ENCODE measurements at regions not wholly inside any gene's neighbourhood (a gene's known extent, or its start where the extent isn't known, plus 50 kb on each side); places are given as distances from the start of the nearest gene placed in this dataset.

DNA sequence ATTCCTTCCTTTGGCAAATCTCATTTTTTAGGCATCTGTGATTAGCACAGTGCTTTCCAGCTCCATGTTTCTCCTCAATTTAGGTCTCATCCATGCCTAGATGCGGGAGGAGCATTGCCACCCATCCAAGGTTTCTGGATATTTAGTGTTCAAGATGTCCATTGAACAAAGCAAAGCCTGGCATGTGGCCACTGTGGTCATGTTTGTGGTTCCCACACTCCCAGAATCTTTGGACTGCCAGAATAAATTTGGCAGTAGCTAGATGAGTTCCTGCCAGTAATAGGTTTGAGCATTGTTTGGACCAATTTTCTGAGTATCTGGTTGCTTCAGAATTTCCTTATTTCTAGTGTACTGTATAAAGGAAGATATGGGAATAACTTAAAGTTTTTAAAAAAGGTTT, 1124.1 kb downstream of the ADGRL3 start:
- DNase-seq: no peak
- TF ChIP-seq, protein P1, sequence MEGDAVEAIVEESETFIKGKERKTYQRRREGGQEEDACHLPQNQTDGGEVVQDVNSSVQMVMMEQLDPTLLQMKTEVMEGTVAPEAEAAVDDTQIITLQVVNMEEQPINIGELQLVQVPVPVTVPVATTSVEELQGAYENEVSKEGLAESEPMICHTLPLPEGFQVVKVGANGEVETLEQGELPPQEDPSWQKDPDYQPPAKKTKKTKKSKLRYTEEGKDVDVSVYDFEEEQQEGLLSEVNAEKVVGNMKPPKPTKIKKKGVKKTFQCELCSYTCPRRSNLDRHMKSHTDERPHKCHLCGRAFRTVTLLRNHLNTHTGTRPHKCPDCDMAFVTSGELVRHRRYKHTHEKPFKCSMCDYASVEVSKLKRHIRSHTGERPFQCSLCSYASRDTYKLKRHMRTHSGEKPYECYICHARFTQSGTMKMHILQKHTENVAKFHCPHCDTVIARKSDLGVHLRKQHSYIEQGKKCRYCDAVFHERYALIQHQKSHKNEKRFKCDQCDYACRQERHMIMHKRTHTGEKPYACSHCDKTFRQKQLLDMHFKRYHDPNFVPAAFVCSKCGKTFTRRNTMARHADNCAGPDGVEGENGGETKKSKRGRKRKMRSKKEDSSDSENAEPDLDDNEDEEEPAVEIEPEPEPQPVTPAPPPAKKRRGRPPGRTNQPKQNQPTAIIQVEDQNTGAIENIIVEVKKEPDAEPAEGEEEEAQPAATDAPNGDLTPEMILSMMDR (IDR thresholded peaks at IDR 0.05; ENCODE audit: low read depth, low read length): no peak
- H3K27ac ChIP-seq: no peak overlapping the region
- H3K4me3 ChIP-seq (ENCODE audit: low read depth, low read length): no peak overlapping the region
- H3K27me3 ChIP-seq (ENCODE audit: insufficient read depth, low read depth, severe bottlenecking): no peaks in the 10 kb centered on the region
- no peaks in the 10 kb centered on the region for H3K36me3 ChIP-seq
- H3K9me3 ChIP-seq (ENCODE audit: severe bottlenecking): no peaks in the 10 kb centered on the region

DNA sequence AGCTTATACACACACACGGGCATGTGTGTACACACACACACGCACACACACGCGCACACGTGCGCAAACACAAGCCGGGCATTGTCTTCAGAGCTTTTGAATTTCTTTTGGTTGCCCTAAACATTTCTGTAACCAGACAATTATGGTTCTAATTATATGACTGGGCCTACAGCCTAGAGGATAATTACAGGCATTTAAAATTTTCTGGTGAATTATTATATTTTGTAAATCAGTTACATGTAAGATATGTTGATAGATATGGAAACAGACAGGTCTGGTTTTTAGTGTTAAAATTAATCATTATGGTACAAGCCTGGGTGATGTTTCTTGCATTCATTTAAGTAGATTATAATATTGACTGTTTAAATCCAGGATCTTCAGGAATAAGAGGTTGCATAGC, 1120.5 kb downstream of the ADGRL3 start:
- H3K36me3 ChIP-seq: no peaks in the 10 kb centered on the region
- TF ChIP-seq, protein P1 (IDR thresholded peaks at IDR 0.05; ENCODE audit: low read depth, low read length): no peak
- no peak overlapping the region for H3K27ac ChIP-seq
- no peak for DNase-seq
- H3K27me3 ChIP-seq (ENCODE audit: insufficient read depth, low read depth, severe bottlenecking): no peaks in the 10 kb centered on the region
- H3K4me3 ChIP-seq (ENCODE audit: low read depth, low read length): no peak overlapping the region
- H3K9me3 ChIP-seq (ENCODE audit: severe bottlenecking): no peaks in the 10 kb centered on the region

DNA sequence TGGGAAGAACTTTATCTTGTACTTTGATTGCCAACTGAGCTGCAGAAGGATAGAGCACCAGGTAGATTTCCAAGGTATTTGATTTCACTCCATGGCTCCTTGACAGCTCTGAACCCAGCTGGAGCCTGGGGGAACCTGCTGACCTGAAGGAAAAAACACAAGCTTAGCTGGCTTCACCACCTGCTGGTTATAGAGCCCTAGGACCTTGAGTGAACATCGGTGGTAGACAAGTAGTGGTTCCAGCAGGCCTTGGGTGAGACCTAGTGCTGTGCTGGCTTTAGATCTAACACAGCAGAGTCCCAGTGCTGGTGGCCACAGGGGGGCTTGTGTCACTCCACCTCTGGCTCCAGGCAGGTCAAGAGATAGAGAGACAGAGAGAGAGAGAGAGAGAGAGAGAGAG, 1102.6 kb downstream of the ADGRL3 start:
- no peak overlapping the region for H3K27ac ChIP-seq
- TF ChIP-seq, protein P1 (IDR thresholded peaks at IDR 0.05; ENCODE audit: low read depth, low read length): no peak
- no peak for DNase-seq
- no peak overlapping the region for H3K4me3 ChIP-seq (ENCODE audit: low read depth, low read length)
- no peaks in the 10 kb centered on the region for H3K36me3 ChIP-seq
- no peaks in the 10 kb centered on the region for H3K9me3 ChIP-seq (ENCODE audit: severe bottlenecking)
- H3K27me3 ChIP-seq (ENCODE audit: insufficient read depth, low read depth, severe bottlenecking): no peaks in the 10 kb centered on the region

DNA sequence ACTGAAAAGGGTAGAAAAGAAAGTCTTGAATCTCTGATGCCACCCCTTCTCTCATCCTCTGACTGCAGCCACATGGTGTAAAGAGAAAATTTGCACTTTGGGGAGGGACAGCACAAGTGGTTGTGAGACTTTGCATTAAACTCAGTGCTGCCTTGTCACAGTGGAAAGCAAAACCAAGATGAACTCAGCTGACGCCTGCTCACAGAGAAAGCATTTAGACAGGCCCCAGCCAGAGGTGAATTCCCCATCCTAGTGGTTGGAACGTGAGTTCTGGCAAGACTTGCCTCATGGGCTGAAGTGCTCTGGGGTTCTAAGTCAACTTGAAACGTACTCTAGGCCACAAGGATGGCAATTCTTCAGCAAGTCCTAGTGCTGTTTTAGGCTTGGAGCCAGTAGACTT, 1101.4 kb downstream of the ADGRL3 start:
- Histone ChIP-seq H3K36me3 (no peaks in the 10 kb centered on the region), H3K4me3 (ENCODE audit: low read depth, low read length) (no peak overlapping the region), H3K27me3 (ENCODE audit: insufficient read depth, low read depth, severe bottlenecking) (no peaks in the 10 kb centered on the region), H3K27ac (no peak overlapping the region), H3K9me3 (ENCODE audit: severe bottlenecking) (no peaks in the 10 kb centered on the region)
- no peak for DNase-seq
- TF ChIP-seq, protein P1 (IDR thresholded peaks at IDR 0.05; ENCODE audit: low read depth, low read length): no peak

DNA sequence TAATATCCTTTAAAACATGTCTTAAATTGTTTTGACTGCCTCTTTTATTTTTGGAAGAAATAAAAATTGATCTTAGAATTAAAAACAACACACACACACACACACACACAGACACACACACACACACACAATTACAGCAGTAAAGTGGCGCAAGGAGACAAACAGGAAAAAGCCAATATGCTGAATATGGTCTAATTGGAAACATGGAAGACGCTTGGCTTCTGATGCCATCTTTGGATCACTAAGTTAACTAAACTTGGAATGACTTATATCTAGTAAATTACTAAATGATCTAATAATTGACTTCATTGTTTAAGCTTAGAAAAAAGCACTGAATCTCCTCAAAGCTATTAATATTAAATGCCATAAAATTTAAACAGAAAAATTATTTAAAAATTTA, 1093.4 kb downstream of the ADGRL3 start:
- TF ChIP-seq, protein P1 (IDR thresholded peaks at IDR 0.05; ENCODE audit: low read depth, low read length): no peak
- no peak overlapping the region for H3K27ac ChIP-seq
- H3K27me3 ChIP-seq (ENCODE audit: insufficient read depth, low read depth, severe bottlenecking): no peaks in the 10 kb centered on the region
- no peaks in the 10 kb centered on the region for H3K9me3 ChIP-seq (ENCODE audit: severe bottlenecking)
- no peaks in the 10 kb centered on the region for H3K36me3 ChIP-seq
- H3K4me3 ChIP-seq (ENCODE audit: low read depth, low read length): no peak overlapping the region
- no peak for DNase-seq

DNA sequence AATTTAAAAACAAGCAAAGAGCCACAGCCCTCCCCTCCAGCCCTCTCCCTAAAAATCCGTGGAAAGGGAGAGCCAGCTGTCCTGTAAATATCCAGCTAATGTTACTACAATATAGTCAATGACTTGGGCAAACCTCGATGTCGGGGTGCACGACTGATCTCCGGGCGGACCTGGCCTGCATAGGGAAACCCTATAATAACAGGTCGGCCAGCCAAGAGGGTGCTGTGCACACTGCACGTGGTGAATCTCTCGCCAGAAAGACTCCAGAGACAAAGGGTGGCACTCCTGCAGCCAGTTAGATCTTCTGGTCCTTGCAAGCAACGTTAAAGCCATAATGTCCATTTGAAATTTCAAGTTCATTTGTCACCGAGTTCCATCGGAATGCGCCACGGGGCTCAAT, 1092.8 kb downstream of the ADGRL3 start:
- no peaks in the 10 kb centered on the region for H3K9me3 ChIP-seq (ENCODE audit: severe bottlenecking)
- no peak overlapping the region for H3K27ac ChIP-seq
- TF ChIP-seq, protein P1 (IDR thresholded peaks at IDR 0.05; ENCODE audit: low read depth, low read length): no peak
- H3K27me3 ChIP-seq (ENCODE audit: insufficient read depth, low read depth, severe bottlenecking): no peaks in the 10 kb centered on the region
- H3K4me3 ChIP-seq (ENCODE audit: low read depth, low read length): no peak overlapping the region
- H3K36me3 ChIP-seq: no peaks in the 10 kb centered on the region
- DNase-seq: no peak
